Left lung (tissue), 4 donors: ENCODE measurements at regions not wholly inside any gene's neighbourhood (a gene's known extent, or its start where the extent isn't known, plus 50 kb on each side); places are given as distances from the start of the nearest gene placed in this dataset.

ENCODE experiments used
- ATAC-seq: fragments of 200-7000 bp; cut with Tn5 transposase; one replicate; pipeline ENCODE4 v1.9.1; 2020; ENCODE audit warnings: moderate library complexity
- DNase-seq, 4 donors: peaks; one replicate each; pipeline ENCODE4 v3.0.0-alpha.2; 2013 to 2020
- H3K27ac ChIP-seq, 2 donors: fragments of 200-600 bp; sonication (generic) in 1 of 2; one replicate each; pipeline versions ENCODE4 v1.5.0 to v1.8.0; 2020 to 2021
- H3K27me3 ChIP-seq, 2 donors: fragments of 200-600 bp; sonication (generic) in 1 of 2; one replicate each; pipeline versions ENCODE4 v1.5.0 to v1.8.0; 2020 to 2021
- H3K36me3 ChIP-seq, 2 donors: fragments of 200-600 bp; sonication (generic) in 1 of 2; one replicate each; pipeline versions ENCODE4 v1.5.0 to v1.8.0; 2020 to 2021
- H3K4me1 ChIP-seq, 2 donors: fragments of 200-600 bp; one replicate each; pipeline ENCODE4 v1.8.0; 2021
- H3K4me3 ChIP-seq, 2 donors: fragments of 200-600 bp; sonication (generic) in 1 of 2; one replicate each; pipeline versions ENCODE4 v1.5.0 to v1.8.0; 2020 to 2021; ENCODE audit warnings: mild to moderate bottlenecking in 1 of 2
- H3K9me3 ChIP-seq, 2 donors: fragments of 200-600 bp; sonication (generic) in 1 of 2; one replicate each; pipeline versions ENCODE4 v1.5.0 to v1.8.0; 2020 to 2021
- CTCF ChIP-seq, 2 donors: fragments of 200-600 bp; sonication (generic) in 1 of 2; IDR thresholded peaks; one replicate each; pipeline versions ENCODE4 v1.5.0 to v1.8.0; 2021; ENCODE audit warnings: antibody characterized with exemption in 2 of 2
- intact Hi-C, 2 donors: fragments of 100-400 bp; cut with DNase I; formaldehyde crosslinking; loops; one replicate each; pipeline versions ENCODE4 v1.11.2 to v1.14.2; 2022
- donor health status: DM: no; HTN: yes; CAD: no.
- donor health status: DM: no; HTN: no; CAD: no.

GRCh38 chr7:142445019-142445686, 187.3 kb upstream of the PRSS58 start:
- Histone ChIP-seq H3K4me3 (no peak overlapping the region), H3K4me1 (peaks cover 0 to 34% of the 10 kb centered on the region in 2 donors), H3K27me3 (no peaks in the 10 kb centered on the region), H3K36me3 (no peaks in the 10 kb centered on the region), H3K9me3 (no peaks in the 10 kb centered on the region), H3K27ac (no peak overlapping the region)
- DNase-seq: no peak
- ATAC-seq: no peak
- no peak for TF ChIP-seq CTCF (IDR thresholded peaks at IDR 0.05)
- intact Hi-C loops: no loop called here

- peaks cover 0 to 45% of the 10 kb centered on the region in 2 donors for H3K4me1 ChIP-seq
- no peak for TF ChIP-seq CTCF (IDR thresholded peaks at IDR 0.05)
- DNase-seq (no peak), ATAC-seq (no peak)
- no peaks in the 10 kb centered on the region for H3K9me3 ChIP-seq
- no peaks in the 10 kb centered on the region for H3K27me3 ChIP-seq
- no peaks in the 10 kb centered on the region for H3K36me3 ChIP-seq
- intact Hi-C loops: no loop called here
- no peak overlapping the region for H3K4me3 ChIP-seq
- H3K27ac ChIP-seq: peak overlapping the region in 1 of 2 donors; percentile 26
Measured at GRCh38 chr7:142443216-142444010, 185.6 kb upstream of the PRSS58 start.

- peaks cover 0 to 45% of the 10 kb centered on the region in 2 donors for H3K4me1 ChIP-seq
- ATAC-seq: no peak
- intact Hi-C loops: no loop called here
- no peak overlapping the region for H3K4me3 ChIP-seq
- TF ChIP-seq CTCF (IDR thresholded peaks at IDR 0.05): no peak
- no peaks in the 10 kb centered on the region for H3K27me3 ChIP-seq
- no peaks in the 10 kb centered on the region for H3K36me3 ChIP-seq
- peak overlapping the region in 1 of 2 donors; percentile 26 for H3K27ac ChIP-seq
- H3K9me3 ChIP-seq: no peaks in the 10 kb centered on the region
- no peak for DNase-seq
Measured at GRCh38 chr7:142442396-142442795, 184.5 kb upstream of the PRSS58 start.

GRCh38 chr7:142440906-142441411, 183.1 kb upstream of the PRSS58 start:
- no peak for TF ChIP-seq CTCF (IDR thresholded peaks at IDR 0.05)
- intact Hi-C loops: no loop called here
- Histone ChIP-seq H3K4me3 (no peak overlapping the region), H3K4me1 (peaks cover 0 to 45% of the 10 kb centered on the region in 2 donors), H3K27ac (peak overlapping the region in 1 of 2 donors; percentile 25), H3K36me3 (no peaks in the 10 kb centered on the region), H3K9me3 (no peaks in the 10 kb centered on the region), H3K27me3 (no peaks in the 10 kb centered on the region)
- DNase-seq (peak in 1 of 4 donors; percentile 59), ATAC-seq (peak; percentile 52)

GRCh38 chr7:142440219-142440905, 182.5 kb upstream of the PRSS58 start:
- ATAC-seq: no peak
- Histone ChIP-seq H3K27ac (peak overlapping the region in 1 of 2 donors; percentile 25), H3K36me3 (no peaks in the 10 kb centered on the region), H3K4me3 (no peak overlapping the region), H3K9me3 (no peaks in the 10 kb centered on the region), H3K27me3 (no peaks in the 10 kb centered on the region), H3K4me1 (peaks cover 0 to 45% of the 10 kb centered on the region in 2 donors)
- DNase-seq: no peak
- no peak for TF ChIP-seq CTCF (IDR thresholded peaks at IDR 0.05)
- intact Hi-C loops: no loop called here
